ENCODE measurements at regions not wholly inside any gene's neighbourhood (a gene's known extent, or its start where the extent isn't known, plus 50 kb on each side); places are given as distances from the start of the nearest gene placed in this dataset.

DNA sequence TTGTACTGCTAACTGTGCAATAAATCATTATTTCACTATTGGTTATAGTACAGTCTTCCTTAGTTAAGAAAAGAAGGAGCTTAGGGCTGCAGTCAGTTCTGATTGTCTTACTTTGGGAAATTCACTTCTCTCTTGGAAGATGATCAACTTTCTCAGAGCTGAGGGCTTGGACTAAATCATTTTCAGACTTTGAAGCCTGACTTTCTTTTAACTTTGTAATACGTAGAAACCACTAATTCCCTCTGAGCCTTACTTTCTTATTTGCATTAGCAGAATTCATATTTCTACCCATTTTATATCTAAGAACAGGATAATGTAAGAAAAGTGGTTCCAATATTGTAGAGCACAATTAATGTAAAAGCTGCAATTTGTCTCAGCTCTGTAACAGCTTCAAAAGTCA, 386.4 kb downstream of the TRIB2 start (continued):
- TF ChIP-seq, protein P1, sequence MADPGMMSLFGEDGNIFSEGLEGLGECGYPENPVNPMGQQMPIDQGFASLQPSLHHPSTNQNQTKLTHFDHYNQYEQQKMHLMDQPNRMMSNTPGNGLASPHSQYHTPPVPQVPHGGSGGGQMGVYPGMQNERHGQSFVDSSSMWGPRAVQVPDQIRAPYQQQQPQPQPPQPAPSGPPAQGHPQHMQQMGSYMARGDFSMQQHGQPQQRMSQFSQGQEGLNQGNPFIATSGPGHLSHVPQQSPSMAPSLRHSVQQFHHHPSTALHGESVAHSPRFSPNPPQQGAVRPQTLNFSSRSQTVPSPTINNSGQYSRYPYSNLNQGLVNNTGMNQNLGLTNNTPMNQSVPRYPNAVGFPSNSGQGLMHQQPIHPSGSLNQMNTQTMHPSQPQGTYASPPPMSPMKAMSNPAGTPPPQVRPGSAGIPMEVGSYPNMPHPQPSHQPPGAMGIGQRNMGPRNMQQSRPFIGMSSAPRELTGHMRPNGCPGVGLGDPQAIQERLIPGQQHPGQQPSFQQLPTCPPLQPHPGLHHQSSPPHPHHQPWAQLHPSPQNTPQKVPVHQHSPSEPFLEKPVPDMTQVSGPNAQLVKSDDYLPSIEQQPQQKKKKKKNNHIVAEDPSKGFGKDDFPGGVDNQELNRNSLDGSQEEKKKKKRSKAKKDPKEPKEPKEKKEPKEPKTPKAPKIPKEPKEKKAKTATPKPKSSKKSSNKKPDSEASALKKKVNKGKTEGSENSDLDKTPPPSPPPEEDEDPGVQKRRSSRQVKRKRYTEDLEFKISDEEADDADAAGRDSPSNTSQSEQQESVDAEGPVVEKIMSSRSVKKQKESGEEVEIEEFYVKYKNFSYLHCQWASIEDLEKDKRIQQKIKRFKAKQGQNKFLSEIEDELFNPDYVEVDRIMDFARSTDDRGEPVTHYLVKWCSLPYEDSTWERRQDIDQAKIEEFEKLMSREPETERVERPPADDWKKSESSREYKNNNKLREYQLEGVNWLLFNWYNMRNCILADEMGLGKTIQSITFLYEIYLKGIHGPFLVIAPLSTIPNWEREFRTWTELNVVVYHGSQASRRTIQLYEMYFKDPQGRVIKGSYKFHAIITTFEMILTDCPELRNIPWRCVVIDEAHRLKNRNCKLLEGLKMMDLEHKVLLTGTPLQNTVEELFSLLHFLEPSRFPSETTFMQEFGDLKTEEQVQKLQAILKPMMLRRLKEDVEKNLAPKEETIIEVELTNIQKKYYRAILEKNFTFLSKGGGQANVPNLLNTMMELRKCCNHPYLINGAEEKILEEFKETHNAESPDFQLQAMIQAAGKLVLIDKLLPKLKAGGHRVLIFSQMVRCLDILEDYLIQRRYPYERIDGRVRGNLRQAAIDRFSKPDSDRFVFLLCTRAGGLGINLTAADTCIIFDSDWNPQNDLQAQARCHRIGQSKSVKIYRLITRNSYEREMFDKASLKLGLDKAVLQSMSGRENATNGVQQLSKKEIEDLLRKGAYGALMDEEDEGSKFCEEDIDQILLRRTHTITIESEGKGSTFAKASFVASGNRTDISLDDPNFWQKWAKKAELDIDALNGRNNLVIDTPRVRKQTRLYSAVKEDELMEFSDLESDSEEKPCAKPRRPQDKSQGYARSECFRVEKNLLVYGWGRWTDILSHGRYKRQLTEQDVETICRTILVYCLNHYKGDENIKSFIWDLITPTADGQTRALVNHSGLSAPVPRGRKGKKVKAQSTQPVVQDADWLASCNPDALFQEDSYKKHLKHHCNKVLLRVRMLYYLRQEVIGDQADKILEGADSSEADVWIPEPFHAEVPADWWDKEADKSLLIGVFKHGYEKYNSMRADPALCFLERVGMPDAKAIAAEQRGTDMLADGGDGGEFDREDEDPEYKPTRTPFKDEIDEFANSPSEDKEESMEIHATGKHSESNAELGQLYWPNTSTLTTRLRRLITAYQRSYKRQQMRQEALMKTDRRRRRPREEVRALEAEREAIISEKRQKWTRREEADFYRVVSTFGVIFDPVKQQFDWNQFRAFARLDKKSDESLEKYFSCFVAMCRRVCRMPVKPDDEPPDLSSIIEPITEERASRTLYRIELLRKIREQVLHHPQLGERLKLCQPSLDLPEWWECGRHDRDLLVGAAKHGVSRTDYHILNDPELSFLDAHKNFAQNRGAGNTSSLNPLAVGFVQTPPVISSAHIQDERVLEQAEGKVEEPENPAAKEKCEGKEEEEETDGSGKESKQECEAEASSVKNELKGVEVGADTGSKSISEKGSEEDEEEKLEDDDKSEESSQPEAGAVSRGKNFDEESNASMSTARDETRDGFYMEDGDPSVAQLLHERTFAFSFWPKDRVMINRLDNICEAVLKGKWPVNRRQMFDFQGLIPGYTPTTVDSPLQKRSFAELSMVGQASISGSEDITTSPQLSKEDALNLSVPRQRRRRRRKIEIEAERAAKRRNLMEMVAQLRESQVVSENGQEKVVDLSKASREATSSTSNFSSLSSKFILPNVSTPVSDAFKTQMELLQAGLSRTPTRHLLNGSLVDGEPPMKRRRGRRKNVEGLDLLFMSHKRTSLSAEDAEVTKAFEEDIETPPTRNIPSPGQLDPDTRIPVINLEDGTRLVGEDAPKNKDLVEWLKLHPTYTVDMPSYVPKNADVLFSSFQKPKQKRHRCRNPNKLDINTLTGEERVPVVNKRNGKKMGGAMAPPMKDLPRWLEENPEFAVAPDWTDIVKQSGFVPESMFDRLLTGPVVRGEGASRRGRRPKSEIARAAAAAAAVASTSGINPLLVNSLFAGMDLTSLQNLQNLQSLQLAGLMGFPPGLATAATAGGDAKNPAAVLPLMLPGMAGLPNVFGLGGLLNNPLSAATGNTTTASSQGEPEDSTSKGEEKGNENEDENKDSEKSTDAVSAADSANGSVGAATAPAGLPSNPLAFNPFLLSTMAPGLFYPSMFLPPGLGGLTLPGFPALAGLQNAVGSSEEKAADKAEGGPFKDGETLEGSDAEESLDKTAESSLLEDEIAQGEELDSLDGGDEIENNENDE (IDR thresholded peaks at IDR 0.05; ENCODE audit: insufficient replicate concordance, low read length), result no peak
- TF ChIP-seq, protein P2, sequence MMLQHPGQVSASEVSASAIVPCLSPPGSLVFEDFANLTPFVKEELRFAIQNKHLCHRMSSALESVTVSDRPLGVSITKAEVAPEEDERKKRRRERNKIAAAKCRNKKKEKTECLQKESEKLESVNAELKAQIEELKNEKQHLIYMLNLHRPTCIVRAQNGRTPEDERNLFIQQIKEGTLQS (IDR thresholded peaks at IDR 0.05; ENCODE audit: insufficient read depth, low read depth, low read length), result no peak
- TF ChIP-seq EZH2 (IDR thresholded peaks at IDR 0.05; ENCODE audit: low read depth, low read length, severe bottlenecking), result no peak

Measured in H1 (cell line).